Mesenchymal stem cell (in vitro differentiated cells and primary cell): ENCODE measurements at regions not wholly inside any gene's neighbourhood (a gene's known extent, or its start where the extent isn't known, plus 50 kb on each side); places are given as distances from the start of the nearest gene placed in this dataset. TPM values are rescaled to one million over a fixed set of nuclear protein-coding genes. Genes with fewer than 3 reads are reported as not detected.
A peak's percentile ranks its signal among the peaks of the same experiment; 100 is the strongest.

Experiments used
- DNase-seq: peaks from one replicate; pipeline ENCODE4 v3.0.0-alpha.2; 2013
- H2AFZ ChIP-seq: one replicate; pipeline ENCODE4 v1.6.1; 2013; ENCODE audit warnings: low read depth, mild to moderate bottlenecking, control low read depth, inconsistent platforms, low read length, moderate library complexity
- H2AK5ac ChIP-seq: 2 replicates; pipeline ENCODE4 v1.6.1; 2013; ENCODE audit warnings: low read length, moderate library complexity, mild to moderate bottlenecking, inconsistent platforms; ENCODE audit not compliant: severe bottlenecking
- H2BK120ac ChIP-seq: one replicate; pipeline ENCODE4 v1.6.1; 2013; ENCODE audit warnings: low read depth, mild to moderate bottlenecking, inconsistent platforms, low read length, moderate library complexity
- H2BK12ac ChIP-seq, 2 experiments: one replicate each; pipeline ENCODE4 v1.6.1; 2013; ENCODE audit warnings: inconsistent platforms in 2 of 2, low read length in 2 of 2, mild to moderate bottlenecking in 2 of 2, moderate library complexity in 2 of 2, control low read depth in 1 of 2
- H2BK15ac ChIP-seq: one replicate; pipeline ENCODE4 v1.6.1; 2013; ENCODE audit warnings: mild to moderate bottlenecking, low read depth, inconsistent platforms; ENCODE audit not compliant: poor library complexity, severe bottlenecking
- H2BK5ac ChIP-seq: 2 replicates; pipeline ENCODE4 v1.6.1; 2013; ENCODE audit warnings: low read depth, mild to moderate bottlenecking, low read length, control low read depth, inconsistent platforms; ENCODE audit not compliant: poor library complexity, severe bottlenecking
- H3K14ac ChIP-seq, 2 experiments: one replicate each; pipeline ENCODE4 v1.6.1; 2013; ENCODE audit warnings: inconsistent platforms in 2 of 2, low read length in 2 of 2, control low read depth in 1 of 2, mild to moderate bottlenecking in 1 of 2, moderate library complexity in 1 of 2
- H3K18ac ChIP-seq, 2 experiments: one replicate each; pipeline ENCODE4 v1.6.1; 2013; ENCODE audit warnings: inconsistent platforms in 2 of 2, low read length in 2 of 2, control low read depth in 1 of 2, low read depth in 1 of 2, mild to moderate bottlenecking in 1 of 2
- H3K23ac ChIP-seq, 2 experiments: one replicate each; pipeline ENCODE4 v1.6.1; 2013; ENCODE audit warnings: inconsistent platforms in 2 of 2, low read length in 2 of 2, mild to moderate bottlenecking in 2 of 2, moderate library complexity in 2 of 2, control low read depth in 1 of 2
- H3K27ac ChIP-seq: 2 replicates; pipeline ENCODE4 v1.5.1; 2013; ENCODE audit warnings: mild to moderate bottlenecking, moderate library complexity, low read length, control low read depth, inconsistent platforms; ENCODE audit not compliant: poor library complexity, severe bottlenecking
- H3K27me3 ChIP-seq, 2 experiments: 2 replicates each; pipeline versions ENCODE4 v1.6.1 to v1.7.0; 2013; ENCODE audit warnings: low read length in 2 of 2, mild to moderate bottlenecking in 2 of 2, moderate library complexity in 2 of 2, control low read depth in 1 of 2, inconsistent platforms in 1 of 2; ENCODE audit not compliant: control insufficient read depth in 1 of 2, insufficient read depth in 1 of 2
- H3K36me3 ChIP-seq, 2 experiments: 2 replicates each; pipeline versions ENCODE4 v1.6.1 to v1.7.0; 2013; ENCODE audit warnings: low read length in 2 of 2, control low read depth in 1 of 2, inconsistent platforms in 1 of 2, low read depth in 1 of 2, mild to moderate bottlenecking in 1 of 2; ENCODE audit not compliant: insufficient read depth in 2 of 2, control insufficient read depth in 1 of 2
- H3K4ac ChIP-seq, 2 experiments: one replicate each; pipeline ENCODE4 v1.6.1; 2013; ENCODE audit warnings: inconsistent platforms in 2 of 2, low read length in 2 of 2, mild to moderate bottlenecking in 2 of 2, moderate library complexity in 2 of 2, control low read depth in 1 of 2, low read depth in 1 of 2
- H3K4me1 ChIP-seq: 2 replicates; pipeline ENCODE4 v1.6.1; 2013; ENCODE audit warnings: low read depth, low read length, control low read depth; ENCODE audit not compliant: control insufficient read depth, insufficient read depth
- H3K4me2 ChIP-seq: 2 replicates; pipeline ENCODE4 v1.6.1; 2013; ENCODE audit warnings: low read length, mild to moderate bottlenecking, inconsistent platforms; ENCODE audit not compliant: poor library complexity, severe bottlenecking
- H3K4me3 ChIP-seq, 2 experiments: 2 replicates each; pipeline versions ENCODE4 v1.5.1 to v1.7.0; 2013; ENCODE audit warnings: low read length in 2 of 2, mild to moderate bottlenecking in 2 of 2, control low read depth in 1 of 2, low read depth in 1 of 2; ENCODE audit not compliant: insufficient read depth in 1 of 2
- H3K79me1 ChIP-seq: replicated peaks from 2 replicates; pipeline ENCODE4 v1.6.1; 2013; ENCODE audit warnings: mild to moderate bottlenecking, control low read depth, low read length, inconsistent platforms; ENCODE audit not compliant: poor library complexity, severe bottlenecking
- H3K9ac ChIP-seq: 2 replicates; pipeline ENCODE4 v1.7.0; 2013; ENCODE audit warnings: mild to moderate bottlenecking, low read length, moderate library complexity
- H3K9me3 ChIP-seq: 2 replicates; pipeline ENCODE4 v1.7.0; 2013; ENCODE audit warnings: mild to moderate bottlenecking, low read length; ENCODE audit not compliant: control insufficient read depth
- H4K8ac ChIP-seq: one replicate; pipeline ENCODE4 v1.6.1; 2013; ENCODE audit warnings: inconsistent platforms, mild to moderate bottlenecking, low read length, moderate library complexity
- H4K91ac ChIP-seq: one replicate; pipeline ENCODE4 v1.6.1; 2013; ENCODE audit warnings: mild to moderate bottlenecking, low read length, inconsistent platforms
- WGBS: methylation state at CpG from one replicate; pipeline ENCODE4 v1.1.7; 2013; ENCODE audit warnings: mixed read lengths; 5-methylcytosine and 5-hydroxymethylcytosine counted together
- small RNA-seq: library from polyadenylated mRNA; stranded (forward); fragments of <200 nt; extraction: miRNeasy Mini kit (QIAGEN cat#:217004); gene quantifications from one replicate; pipeline ENCODE3, GENCODE V24; 2013; ENCODE audit warnings: low read depth

DNA sequence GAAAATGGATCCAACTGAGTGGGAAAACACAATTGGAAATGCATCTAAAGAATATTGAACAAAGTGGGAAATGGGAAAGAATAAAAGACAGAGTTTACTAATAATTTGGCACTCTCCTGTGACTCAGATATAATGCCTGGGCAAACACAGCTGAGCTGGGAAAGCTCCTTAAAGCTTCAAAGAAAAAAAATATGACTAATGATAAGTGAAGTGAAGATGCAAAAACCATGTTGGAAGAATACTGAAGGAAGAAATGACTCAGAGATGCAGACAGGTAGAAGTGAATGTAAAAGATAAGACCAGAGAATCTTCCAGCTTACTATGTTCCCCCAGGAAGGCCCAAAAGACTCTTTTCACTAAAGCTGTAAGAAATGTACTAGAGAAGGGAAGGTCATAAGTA lies 62.4 kb upstream of the FOXG1 start:
- H3K9ac ChIP-seq = no peak overlapping the region
- H2BK12ac ChIP-seq = no peak overlapping the region
- no peak overlapping the region for H3K4me2 ChIP-seq
- H3K4ac ChIP-seq = no peak overlapping the region
- no peak overlapping the region for H3K27ac ChIP-seq
- H2BK15ac ChIP-seq = no peak overlapping the region
- no peaks in the 10 kb centered on the region for H3K9me3 ChIP-seq
- no peak overlapping the region for H4K91ac ChIP-seq
- H3K79me1 ChIP-seq = no peaks in the 10 kb centered on the region
- H2BK5ac ChIP-seq = no peak overlapping the region
- H3K36me3 ChIP-seq = no peaks in the 10 kb centered on the region
- no peaks in the 10 kb centered on the region for H3K27me3 ChIP-seq
- H3K23ac ChIP-seq = no peak overlapping the region
- H4K8ac ChIP-seq = no peak overlapping the region
- H3K4me1 ChIP-seq = no peaks in the 10 kb centered on the region
- H3K4me3 ChIP-seq = no peak overlapping the region
- no peak overlapping the region for H2AK5ac ChIP-seq
- H3K18ac ChIP-seq = no peak overlapping the region
- no peak overlapping the region for H2AFZ ChIP-seq
- H3K14ac ChIP-seq = no peak overlapping the region
- DNase-seq = no peak
- H2BK120ac ChIP-seq = no peak overlapping the region

DNA sequence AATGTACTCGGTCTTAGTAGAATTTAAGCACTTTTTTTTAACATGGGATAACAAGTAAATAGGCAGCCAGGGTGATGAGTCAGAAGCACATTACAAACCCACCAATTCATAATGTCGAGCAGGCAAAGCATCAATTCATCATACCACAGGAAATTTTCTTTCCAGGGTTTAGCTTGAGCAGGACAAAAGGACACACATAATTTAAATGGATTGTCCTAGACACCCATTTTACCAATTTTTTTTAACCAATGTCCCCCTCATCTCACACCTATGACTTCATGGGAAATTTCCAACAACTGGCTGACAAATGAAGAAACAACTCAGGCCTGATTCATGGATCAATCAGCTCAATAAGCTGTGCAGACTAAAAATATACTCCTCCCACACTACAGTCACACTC lies 58.8 kb upstream of the FOXG1 start:
- Histone ChIP-seq H3K4me1 (no peaks in the 10 kb centered on the region), H2AFZ (no peak overlapping the region), H3K36me3 (no peaks in the 10 kb centered on the region), H2BK15ac (no peak overlapping the region), H4K8ac (no peak overlapping the region), H3K23ac (no peak overlapping the region), H3K14ac (no peak overlapping the region), H3K4me2 (no peak overlapping the region), H2BK5ac (no peak overlapping the region), H2AK5ac (no peak overlapping the region), H3K4ac (no peak overlapping the region), H3K18ac (no peak overlapping the region), H2BK120ac (no peak overlapping the region), H3K27me3 (no peaks in the 10 kb centered on the region), H3K9ac (no peak overlapping the region), H2BK12ac (no peak overlapping the region), H4K91ac (no peak overlapping the region), H3K4me3 (no peak overlapping the region), H3K27ac (no peak overlapping the region), H3K79me1 (no peaks in the 10 kb centered on the region), H3K9me3 (no peaks in the 10 kb centered on the region)
- 43% methylated on average over 2 of the region's 2 CpGs for WGBS
- DNase-seq = peak; percentile 11

DNA sequence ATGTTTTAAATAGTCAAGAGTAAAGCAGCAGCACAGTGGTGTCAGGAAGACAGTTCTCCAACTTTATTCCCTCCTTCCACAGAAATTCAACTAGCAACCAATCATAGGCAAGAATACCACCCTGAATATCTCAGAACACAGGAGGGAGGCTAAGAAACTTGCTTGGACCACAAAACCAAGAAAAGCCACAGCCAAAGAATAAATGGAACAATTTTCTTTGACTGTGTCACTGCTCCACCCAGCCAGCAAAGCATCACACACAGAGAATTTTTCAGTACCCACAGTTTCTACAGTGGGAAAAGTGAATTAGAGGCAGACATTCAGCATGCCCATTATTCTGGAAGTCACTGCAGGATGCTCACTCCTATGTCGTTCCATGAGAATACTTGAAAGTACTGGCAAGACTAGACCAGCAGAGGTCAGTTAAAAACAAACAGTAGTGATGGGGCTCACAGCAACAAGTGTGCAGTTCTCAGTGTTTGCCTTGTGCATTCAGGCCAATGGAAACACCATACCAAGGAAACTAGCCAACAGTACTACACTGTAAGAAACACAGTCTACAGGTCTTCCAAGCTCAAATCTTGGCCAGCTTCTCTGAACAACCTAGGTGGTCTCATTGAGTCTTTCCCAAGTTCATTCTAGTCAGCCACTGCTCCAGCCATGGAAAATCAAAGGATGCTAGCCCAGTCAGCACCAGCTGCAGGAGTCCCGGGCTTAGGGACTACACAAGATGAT lies 56.8 kb upstream of the FOXG1 start:
- H3K36me3 ChIP-seq = no peaks in the 10 kb centered on the region
- H3K4me3 ChIP-seq = no peak overlapping the region
- no peak overlapping the region for H3K4ac ChIP-seq
- no peaks in the 10 kb centered on the region for H3K4me1 ChIP-seq
- no peak overlapping the region for H2AK5ac ChIP-seq
- no peak overlapping the region for H3K4me2 ChIP-seq
- no peak overlapping the region for H2BK15ac ChIP-seq
- no peak overlapping the region for H4K8ac ChIP-seq
- H3K18ac ChIP-seq = no peak overlapping the region
- H2BK12ac ChIP-seq = no peak overlapping the region
- no peak overlapping the region for H3K14ac ChIP-seq
- H2AFZ ChIP-seq = no peak overlapping the region
- no peaks in the 10 kb centered on the region for H3K27me3 ChIP-seq
- H3K27ac ChIP-seq = no peak overlapping the region
- H3K9me3 ChIP-seq = no peaks in the 10 kb centered on the region
- 40% methylated on average over 2 of the region's 2 CpGs for WGBS
- no peak overlapping the region for H3K23ac ChIP-seq
- no peak overlapping the region for H2BK120ac ChIP-seq
- DNase-seq = no peak
- no peak overlapping the region for H4K91ac ChIP-seq
- H3K9ac ChIP-seq = no peak overlapping the region
- H2BK5ac ChIP-seq = no peak overlapping the region
- no peaks in the 10 kb centered on the region for H3K79me1 ChIP-seq

Small RNA genes in the stretch of these regions (small RNA-seq; reads per million reads assigned to genes)
- gene EIF4A1P12 = not detected
- gene MIR3171 = not detected
- not detected for gene MIR4307
